ENCODE measurements at regions not wholly inside any gene's neighbourhood (a gene's known extent, or its start where the extent isn't known, plus 50 kb on each side); places are given as distances from the start of the nearest gene placed in this dataset.

DNA sequence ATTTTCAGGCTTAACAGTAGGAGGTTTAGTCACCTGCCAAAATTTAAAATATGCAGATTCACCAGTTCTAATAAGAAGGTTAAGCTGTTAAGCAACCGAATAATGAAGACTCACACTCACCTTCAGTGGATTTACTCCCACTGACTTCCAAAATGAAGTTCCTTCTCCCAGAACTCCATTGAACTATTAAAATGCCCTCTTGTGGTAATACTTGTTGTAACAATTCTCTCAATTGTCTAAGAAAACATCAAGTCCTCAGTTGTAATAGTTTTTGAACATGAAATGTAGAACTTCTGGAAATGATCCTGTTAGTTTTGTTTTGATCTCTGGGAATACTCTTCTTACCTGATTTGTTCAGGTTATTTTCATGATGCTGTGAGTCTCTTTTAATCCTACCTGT lies 522.0 kb upstream of the ATXN8OS start:
- TF ChIP-seq, protein P1, sequence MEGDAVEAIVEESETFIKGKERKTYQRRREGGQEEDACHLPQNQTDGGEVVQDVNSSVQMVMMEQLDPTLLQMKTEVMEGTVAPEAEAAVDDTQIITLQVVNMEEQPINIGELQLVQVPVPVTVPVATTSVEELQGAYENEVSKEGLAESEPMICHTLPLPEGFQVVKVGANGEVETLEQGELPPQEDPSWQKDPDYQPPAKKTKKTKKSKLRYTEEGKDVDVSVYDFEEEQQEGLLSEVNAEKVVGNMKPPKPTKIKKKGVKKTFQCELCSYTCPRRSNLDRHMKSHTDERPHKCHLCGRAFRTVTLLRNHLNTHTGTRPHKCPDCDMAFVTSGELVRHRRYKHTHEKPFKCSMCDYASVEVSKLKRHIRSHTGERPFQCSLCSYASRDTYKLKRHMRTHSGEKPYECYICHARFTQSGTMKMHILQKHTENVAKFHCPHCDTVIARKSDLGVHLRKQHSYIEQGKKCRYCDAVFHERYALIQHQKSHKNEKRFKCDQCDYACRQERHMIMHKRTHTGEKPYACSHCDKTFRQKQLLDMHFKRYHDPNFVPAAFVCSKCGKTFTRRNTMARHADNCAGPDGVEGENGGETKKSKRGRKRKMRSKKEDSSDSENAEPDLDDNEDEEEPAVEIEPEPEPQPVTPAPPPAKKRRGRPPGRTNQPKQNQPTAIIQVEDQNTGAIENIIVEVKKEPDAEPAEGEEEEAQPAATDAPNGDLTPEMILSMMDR (IDR thresholded peaks at IDR 0.05; ENCODE audit: insufficient read depth, low read length, poor library complexity, severe bottlenecking): no peak
- no peak for TF ChIP-seq EZH2phosphoT487 (conservative IDR thresholded peaks at IDR 0.05; ENCODE audit: low read length)
